NCI-H82 treated with DMSO at 0.1 percent for 48 hours (cell line): ENCODE measurements at regions not wholly inside any gene's neighbourhood (a gene's known extent, or its start where the extent isn't known, plus 50 kb on each side); places are given as distances from the start of the nearest gene placed in this dataset.

Experiments used
- DNase-seq: peaks from one replicate; lab custom pipeline; 2025; ENCODE audit not compliant: unreplicated experiment; lab: John Stamatoyannopoulos, UW

DNA sequence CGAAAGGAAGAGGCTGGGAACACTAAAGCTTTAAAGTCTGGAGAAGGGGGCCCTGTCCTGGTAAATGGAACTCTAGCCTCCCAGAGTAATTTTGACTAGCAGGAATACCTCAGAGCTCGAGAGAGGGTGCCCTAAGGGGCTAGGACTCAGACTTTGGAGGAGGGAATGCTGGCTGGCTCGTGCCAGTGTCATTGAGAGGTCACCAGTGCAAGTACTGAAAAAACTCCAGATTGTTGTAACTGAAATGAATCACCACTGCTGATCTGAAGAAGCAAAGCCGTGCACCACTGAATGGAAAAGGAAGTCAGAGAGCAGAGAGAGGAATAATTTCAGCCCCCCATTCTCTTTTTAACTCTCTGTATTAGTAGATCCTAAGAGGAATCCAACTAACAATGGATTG lies 690.2 kb downstream of the FAT4 start:
- DNase-seq, result no peak

DNA sequence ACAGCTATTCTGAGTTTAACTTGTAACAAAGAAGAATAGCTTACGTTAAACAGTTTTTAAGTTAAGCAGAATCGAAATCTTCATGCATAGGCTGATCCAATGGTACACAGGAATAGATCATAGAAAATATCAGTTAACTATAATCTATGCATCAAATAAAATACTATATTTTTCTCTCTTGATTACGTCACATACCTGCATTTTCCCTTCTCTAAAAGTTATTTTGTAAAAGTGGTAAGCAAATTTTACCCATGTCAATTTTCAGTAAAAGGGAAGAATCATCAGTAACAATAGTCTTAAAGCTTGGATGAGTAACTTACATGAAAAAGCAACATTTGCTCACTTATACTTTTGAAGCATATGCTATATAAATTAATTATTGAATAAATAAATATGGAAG lies 692.4 kb downstream of the FAT4 start:
- no peak for DNase-seq

- no peak for DNase-seq
These were observed 698.0 kb downstream of the FAT4 start for GRCh38 chr4:126012691-126013290.

DNA sequence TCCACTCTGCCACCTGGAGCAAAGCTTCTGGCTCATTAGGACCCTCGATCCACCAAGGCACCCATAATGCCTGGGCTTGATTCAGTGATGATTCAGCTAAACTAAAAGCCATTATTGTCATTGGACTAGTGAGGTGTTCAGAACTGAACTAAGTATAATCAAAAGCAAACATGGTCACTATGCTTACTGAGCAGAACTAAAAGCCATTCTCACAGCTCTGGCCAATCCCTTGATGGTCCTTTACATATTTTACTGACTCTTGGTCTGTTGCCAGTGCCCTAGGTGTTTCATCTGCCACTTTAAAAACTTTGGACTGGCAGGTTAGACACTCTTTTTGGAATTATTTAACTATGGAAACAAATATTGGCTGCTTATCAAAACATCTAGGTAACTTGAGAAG lies 703.5 kb downstream of the FAT4 start:
- no peak for DNase-seq

DNA sequence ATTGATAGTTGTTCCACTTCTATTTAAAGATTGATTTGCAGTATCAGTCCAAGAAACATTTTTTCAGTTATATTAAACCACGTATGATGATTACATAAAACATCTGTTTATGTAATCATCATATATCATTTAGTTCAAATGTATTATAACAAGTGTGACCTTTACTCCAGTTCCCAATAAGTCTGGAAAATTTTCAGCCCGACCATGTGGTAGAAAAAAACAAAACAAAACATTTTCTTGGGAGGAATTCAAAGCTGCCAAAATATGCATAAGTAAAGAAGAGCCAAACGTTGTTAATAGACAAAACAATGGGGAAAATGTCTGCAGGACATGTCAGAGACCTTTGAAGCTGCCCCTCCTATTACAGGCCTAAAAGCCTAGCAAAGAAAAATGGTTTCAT lies 709.1 kb downstream of the FAT4 start:
- no peak for DNase-seq

- no peak for DNase-seq
These were observed 712.8 kb downstream of the FAT4 start for GRCh38 chr4:126027601-126028000.

DNA sequence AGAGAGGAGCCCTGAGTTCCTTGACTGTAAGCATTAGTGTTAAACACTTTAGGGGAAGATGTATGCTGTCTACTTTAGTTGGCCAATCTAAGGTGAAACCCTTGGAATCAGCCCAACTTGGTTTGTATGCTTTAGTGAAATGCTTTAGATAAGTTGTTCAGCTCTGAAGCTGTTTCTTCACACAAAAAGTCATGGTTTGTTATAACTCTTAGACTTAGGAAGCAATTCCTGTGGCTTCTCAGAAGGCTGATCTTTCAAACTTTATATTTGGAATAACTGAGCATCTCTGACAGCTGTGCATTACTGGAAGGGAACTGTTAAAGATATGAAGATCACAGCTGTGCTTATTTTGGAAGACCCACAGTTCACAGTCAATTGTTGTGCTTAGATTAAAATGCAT lies 714.1 kb downstream of the FAT4 start:
- DNase-seq, result no peak

GRCh38 chr4:126037231-126037630 lies 722.5 kb downstream of the FAT4 start:
- no peak for DNase-seq

DNA sequence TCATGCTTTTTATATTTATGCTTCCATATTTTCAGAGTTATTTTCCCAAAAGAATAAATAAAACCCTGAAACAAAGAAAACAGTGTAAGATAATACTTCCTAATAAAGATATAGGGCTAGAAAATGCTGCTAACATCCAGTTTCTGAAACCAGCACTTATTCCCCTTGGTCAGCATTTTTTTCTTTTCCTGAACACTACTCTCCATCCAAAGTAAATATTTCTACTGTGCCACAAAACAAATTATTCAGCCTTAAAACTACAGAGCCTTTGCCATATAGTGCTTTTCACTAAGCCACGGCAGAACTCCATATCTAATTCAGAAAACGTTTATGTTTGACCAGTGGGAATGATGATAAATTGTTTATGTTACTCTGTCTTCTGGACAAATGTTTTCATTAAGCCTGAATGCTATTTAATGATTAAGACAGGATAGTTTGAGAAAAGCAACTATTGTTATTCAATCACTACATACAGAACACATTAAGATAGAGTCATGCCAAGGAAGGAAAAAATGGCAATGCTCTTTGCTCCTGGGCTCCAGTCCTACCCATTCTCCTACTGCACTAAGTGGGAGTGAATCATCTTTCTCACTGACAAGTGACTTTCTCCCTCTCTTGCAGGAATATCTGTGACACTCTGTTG lies 723.9 kb downstream of the FAT4 start:
- no peak for DNase-seq

DNA sequence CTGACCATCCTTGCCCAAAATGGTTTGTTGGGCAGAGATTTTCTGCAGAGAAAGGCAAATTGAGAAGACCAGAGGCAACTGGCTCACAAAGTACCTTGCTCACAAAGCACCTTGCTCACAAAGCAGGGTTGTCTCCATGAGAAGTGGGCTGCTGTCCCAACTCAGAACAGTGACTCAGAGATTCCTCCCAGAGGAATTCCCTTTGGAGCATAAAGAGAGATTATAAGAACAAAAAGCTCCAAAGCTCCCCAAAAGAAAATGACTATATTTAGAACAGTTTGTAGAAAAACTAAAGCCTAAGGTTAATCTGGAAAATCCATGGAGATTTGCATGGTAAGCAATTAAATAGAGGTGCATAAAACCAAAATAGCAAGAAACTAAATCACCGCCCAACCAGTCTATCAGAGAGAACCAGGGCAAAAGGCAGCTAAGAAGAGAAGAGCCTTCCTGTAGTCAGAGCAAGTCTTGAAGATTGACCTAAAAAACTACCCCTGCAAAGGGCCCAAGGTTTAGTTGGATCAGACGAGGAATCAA lies 731.4 kb downstream of the FAT4 start:
- no peak for DNase-seq

GRCh38 chr4:126047114-126047513 lies 732.4 kb downstream of the FAT4 start:
- no peak for DNase-seq

DNA sequence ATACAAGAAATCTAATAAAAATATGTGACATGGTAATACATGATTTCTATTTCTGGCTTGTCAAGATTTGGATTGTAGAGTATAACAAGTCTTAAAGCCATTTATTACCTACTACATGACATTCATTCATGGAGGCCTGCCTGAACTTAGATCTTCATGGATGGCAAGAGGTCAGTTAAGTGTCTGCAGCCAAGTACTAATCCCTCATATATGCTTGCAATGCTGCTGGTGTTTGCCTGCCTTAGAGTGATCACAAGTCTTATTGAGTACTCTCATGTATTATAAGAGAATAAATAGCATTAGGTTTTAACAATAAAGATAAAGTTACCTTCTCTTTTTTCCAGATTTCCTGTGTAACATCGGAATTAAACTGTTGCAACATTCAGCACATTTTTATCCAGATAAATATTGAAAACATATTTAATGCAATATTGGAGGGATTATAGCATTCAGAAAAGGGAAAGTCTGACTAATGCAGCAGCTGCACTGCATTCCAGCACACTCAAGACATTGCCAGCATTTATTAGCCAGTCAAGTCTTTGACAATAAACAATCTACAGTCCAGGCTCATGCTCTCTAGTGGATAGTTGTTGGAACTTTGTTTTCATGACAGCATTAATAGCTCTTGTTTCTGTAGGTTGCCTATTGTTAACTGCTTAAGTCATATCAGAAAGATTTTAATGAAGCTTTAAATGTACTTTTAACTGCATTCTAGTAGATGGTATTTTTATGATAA lies 737.1 kb downstream of the FAT4 start:
- no peak for DNase-seq

GRCh38 chr4:126056116-126056650 lies 741.4 kb downstream of the FAT4 start:
- no peak for DNase-seq

DNA sequence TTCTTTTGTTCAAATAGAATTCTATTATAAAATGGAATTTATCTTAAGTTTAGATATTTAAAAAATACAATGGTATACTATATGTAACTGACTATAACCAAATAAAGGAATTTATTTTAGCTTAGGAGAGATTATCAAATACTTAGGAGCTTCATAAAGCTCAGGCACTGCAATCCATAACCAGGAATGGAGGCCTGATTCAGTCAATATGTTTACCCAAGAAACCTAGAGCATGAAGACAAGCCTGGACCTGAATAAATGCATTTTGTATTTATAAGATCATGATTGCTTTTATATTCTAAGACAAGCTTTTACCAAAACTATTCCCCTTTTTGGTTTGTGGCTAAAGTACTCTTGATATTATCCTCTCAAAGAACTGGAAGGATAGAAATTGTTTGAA lies 742.6 kb downstream of the FAT4 start:
- no peak for DNase-seq

DNA sequence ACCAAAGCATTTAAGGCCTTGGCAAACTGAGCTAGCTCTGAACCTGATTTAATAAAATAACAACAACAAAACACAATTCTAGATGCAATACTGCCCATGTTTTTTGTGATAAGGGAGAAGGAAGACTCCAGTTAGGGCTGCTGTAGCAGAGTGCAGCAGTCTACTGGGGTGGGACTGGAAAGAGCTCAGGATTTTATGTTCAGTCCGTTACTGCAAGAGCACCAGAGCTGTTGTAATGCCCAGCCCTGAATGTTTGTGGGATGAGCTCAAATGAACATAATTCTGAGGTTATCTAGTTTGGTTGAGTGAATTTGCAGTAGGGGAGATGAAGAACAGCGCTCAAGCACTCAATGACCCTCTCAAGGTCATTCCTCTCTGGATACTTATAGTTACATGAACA lies 743.8 kb downstream of the FAT4 start:
- no peak for DNase-seq

GRCh38 chr4:126061655-126062054 lies 746.9 kb downstream of the FAT4 start:
- no peak for DNase-seq

GRCh38 chr4:126065016-126065415 lies 750.3 kb downstream of the FAT4 start:
- DNase-seq, result no peak

- DNase-seq, result no peak
These were observed 756.9 kb downstream of the FAT4 start for GRCh38 chr4:126071346-126072333.

DNA sequence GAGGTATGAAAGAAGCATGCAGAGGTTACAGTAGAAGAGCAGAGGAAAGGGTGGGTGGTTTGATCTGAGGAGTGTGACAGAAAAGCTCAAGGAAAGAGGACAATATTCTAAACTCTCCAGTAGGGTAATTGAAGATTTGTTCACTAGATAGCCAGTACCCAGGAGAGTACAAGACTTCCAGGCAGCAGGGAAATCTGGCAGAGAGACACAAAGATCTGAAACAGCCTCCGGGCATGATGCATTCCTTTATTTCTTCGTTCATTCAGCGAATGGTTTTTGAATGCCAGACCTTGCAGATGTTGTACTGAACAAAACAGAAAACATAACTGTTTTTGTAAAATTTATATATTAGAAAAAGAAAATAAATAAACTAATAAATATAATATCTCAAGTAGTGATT lies 766.6 kb downstream of the FAT4 start:
- no peak for DNase-seq

DNA sequence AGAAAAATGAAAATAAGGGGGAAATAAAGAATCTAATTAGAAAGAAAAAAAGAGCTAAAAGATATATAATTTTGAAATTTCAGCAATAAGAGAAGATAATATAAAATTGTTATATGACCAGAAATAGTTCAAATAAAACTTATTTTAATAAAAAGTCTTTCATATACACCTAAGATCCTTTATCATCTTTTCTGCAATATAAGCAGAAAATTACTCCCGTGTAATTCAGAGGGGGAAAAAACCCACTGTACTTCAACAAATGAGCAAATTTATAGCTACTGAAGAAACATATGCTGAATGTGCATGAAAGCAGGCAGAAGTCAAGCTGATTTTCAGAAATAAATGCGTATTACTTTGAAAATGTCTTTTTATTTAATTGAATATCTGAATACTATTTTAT lies 771.3 kb downstream of the FAT4 start:
- no peak for DNase-seq

DNA sequence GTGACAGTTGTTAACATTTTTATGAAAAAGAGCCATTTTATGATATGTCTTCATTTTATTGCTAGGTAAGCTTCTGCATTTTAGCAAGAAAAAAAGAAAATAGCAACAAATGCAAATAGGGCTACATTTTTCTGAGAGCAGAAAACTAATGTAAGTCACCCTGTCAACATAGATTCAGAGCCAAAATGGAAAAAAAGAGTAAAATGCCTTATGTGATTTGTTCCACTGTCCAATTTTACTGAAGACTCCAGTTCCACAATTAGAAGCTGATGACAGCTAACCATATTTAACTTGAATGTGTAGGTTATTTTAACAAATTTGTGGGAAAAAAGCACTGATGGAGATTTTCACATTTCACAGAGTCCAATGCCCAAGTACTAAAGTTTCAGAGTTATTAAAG lies 772.3 kb downstream of the FAT4 start:
- no peak for DNase-seq
